ENCODE measurements at regions not wholly inside any gene's neighbourhood (a gene's known extent, or its start where the extent isn't known, plus 50 kb on each side); places are given as distances from the start of the nearest gene placed in this dataset.

DNA sequence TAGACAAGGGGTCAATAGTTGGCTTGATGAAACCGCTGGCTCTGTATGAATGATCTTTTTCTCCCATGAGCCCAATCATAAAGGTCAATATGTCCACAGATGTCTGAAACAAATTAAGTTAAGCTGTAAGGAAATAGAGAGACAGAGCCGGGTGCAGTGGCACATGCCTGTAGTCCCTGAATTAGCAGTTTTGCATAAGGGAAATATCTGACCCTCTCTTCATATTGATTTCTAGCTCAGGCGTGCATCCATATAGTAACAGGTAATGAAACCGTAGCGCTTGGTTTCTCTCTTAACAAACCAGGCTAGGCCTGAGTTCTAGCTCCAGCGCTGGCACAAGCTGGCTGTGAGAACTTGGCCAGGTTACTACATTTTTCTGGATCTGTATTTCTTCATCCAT, 118.1 kb upstream of the ERCC6L2 start:
- intact Hi-C loops (cut with micrococcal nuclease), result no loop called here
- H3K9me3 Mint-ChIP-seq, result no peaks in the 10 kb centered on the region
- no peak overlapping the region for H3K27ac Mint-ChIP-seq
- no peak overlapping the region for H3K4me3 Mint-ChIP-seq
- H3K27me3 Mint-ChIP-seq, result peaks cover 8% of the 10 kb centered on the region
- H3K36me3 Mint-ChIP-seq (ENCODE audit: low read depth), result no peaks in the 10 kb centered on the region
- H3K4me1 Mint-ChIP-seq (ENCODE audit: low read depth), result no peaks in the 10 kb centered on the region

DNA sequence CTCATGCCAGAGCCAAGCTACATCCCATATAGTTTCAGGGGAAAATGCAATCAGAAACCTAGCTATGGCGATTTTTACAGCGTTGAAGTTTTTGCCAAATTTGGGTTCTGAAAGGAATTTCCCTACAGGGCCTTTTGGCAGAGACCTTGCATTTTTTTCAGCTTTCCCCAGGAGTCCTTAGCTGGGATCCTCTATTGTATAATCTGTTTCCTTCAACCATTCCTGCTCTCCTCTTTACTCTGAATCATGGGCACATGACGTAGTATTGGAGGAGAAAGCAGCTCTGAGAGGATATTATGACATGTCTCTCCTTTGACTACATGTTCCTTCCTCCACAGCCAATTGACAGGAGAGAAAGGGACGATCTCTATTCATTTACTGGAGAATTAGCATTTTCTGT, 118.5 kb upstream of the ERCC6L2 start:
- no peaks in the 10 kb centered on the region for H3K4me1 Mint-ChIP-seq (ENCODE audit: low read depth)
- no peaks in the 10 kb centered on the region for H3K9me3 Mint-ChIP-seq
- no peak overlapping the region for H3K27ac Mint-ChIP-seq
- H3K27me3 Mint-ChIP-seq, result peaks cover 11% of the 10 kb centered on the region
- H3K4me3 Mint-ChIP-seq, result no peak overlapping the region
- no peaks in the 10 kb centered on the region for H3K36me3 Mint-ChIP-seq (ENCODE audit: low read depth)
- intact Hi-C loops (cut with micrococcal nuclease), result no loop called here

DNA sequence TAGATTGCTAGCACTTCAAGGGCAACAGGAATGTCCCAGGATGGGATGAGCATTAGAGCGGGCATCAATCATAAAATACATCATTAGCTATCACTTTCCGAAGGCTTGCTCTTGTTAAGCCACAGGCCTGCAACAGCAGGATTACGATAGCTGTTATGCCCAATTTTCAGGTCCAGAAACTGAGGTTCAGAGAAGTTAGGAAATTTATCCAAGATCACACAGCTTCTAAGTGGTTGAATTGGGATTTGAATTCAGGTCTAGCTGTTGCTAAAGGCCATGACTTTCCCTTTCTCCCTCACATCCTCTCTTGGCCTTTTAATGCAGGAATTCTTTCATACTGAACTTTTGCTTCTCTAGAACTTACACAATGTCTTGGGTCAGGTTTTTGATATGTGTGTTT, 119.4 kb upstream of the ERCC6L2 start:
- no peak overlapping the region for H3K27ac Mint-ChIP-seq
- H3K4me1 Mint-ChIP-seq (ENCODE audit: low read depth), result no peaks in the 10 kb centered on the region
- peaks cover 14% of the 10 kb centered on the region for H3K27me3 Mint-ChIP-seq
- intact Hi-C loops (cut with micrococcal nuclease), result no loop called here
- no peaks in the 10 kb centered on the region for H3K36me3 Mint-ChIP-seq (ENCODE audit: low read depth)
- H3K4me3 Mint-ChIP-seq, result no peak overlapping the region
- no peaks in the 10 kb centered on the region for H3K9me3 Mint-ChIP-seq

DNA sequence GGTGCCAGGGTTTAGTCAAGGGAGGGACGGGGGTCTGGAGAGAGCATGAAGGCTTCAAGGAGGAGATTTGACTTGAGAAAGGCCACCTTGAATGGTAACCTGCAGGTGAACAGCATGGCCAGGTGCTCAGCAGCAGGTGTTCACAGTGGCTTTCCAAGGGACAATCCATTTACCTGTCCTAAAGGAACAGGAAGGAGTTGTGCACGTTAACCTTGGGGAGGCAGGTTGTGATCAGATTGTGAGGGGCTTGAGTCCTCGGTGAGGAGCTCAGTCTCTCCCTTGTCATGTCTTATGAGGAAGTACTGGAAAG, 120.1 kb upstream of the ERCC6L2 start:
- Mint-ChIP-seq H3K4me3 (no peak overlapping the region), H3K9me3 (no peaks in the 10 kb centered on the region), H3K36me3 (ENCODE audit: low read depth) (no peaks in the 10 kb centered on the region), H3K27me3 (peaks cover 16% of the 10 kb centered on the region), H3K4me1 (ENCODE audit: low read depth) (no peaks in the 10 kb centered on the region), H3K27ac (no peak overlapping the region)
- intact Hi-C loops (cut with micrococcal nuclease), result no loop called here

DNA sequence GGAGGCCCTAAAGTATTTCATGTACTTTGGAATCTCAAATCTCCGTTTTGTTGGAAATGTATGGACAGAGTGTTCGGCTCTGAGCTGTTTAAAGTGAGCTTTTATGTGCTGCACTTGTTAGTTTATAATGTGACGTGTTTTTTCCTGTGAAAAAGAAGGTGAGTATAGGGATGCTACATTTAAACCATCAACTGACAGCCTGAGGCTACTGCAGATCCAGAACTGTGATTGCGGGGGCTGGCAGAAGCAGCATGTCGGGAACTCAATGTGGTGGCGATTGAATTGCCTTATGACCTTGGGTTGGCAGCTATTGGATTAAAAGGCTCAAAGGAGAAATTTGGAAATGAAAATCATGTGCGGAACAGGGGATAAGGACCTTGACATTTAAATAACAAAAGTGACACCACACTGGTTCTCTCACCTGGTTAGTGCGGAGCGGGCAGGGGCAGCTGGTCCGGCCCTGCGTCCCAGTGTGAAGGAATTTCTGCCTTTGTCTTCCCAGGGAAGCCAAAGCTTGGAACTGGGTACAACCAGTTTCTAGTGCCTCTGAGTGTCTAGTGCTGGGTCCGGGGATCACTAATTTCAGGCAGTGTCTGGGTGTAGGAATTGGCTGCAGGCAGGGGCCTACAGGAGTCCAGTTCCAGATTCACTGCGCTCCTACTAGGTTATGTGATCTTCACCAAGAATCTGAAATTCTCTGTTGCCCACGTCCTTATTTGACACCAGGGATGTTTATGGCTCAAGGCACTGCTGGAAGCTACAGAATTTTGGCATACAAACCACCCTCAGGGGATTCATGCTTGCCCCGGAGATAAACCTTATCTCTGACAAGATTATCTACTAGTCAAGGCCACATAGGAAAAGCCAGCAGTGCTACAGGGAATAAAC, 120.7 kb upstream of the ERCC6L2 start:
- no peaks in the 10 kb centered on the region for H3K36me3 Mint-ChIP-seq (ENCODE audit: low read depth)
- intact Hi-C loops (cut with micrococcal nuclease), result no loop called here
- H3K27ac Mint-ChIP-seq, result no peak overlapping the region
- H3K9me3 Mint-ChIP-seq, result no peaks in the 10 kb centered on the region
- peaks cover 18% of the 10 kb centered on the region for H3K27me3 Mint-ChIP-seq
- no peaks in the 10 kb centered on the region for H3K4me1 Mint-ChIP-seq (ENCODE audit: low read depth)
- no peak overlapping the region for H3K4me3 Mint-ChIP-seq

DNA sequence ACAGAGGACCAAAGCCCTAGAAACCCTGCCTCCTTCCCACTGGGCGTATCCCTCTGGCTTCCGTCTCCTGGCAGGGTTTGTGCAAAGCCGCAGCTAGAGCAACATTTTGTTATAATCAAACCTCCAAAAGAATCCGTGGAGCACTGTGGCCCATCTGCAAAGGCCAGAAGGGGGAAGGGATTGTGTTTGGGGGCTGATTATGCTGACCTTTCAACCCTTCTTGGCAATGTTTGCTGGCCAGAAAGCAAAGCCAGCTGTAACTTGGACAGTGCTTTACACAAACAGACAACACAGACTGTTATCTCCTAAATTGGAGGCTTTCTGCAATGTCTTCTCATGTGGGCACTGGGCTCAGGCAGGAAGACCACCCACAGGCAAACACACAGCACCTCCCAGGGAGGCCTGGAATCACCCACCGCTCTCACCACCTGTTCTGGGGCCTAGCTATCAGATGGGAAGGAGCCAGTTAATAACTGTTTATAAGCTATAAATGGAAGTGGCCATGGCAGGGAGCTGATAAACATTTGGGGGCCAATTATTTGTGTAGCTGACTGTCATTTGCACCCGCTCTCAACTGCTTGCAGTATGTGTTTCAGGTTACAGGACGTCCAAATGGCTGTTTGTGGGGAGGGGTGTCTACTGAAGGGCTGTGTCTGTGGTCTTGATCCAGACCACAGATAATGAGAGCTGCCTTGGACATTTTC, 121.6 kb upstream of the ERCC6L2 start:
- Mint-ChIP-seq H3K4me1 (ENCODE audit: low read depth) (no peaks in the 10 kb centered on the region), H3K27me3 (peaks cover 19% of the 10 kb centered on the region), H3K27ac (no peak overlapping the region), H3K9me3 (no peaks in the 10 kb centered on the region), H3K4me3 (no peak overlapping the region), H3K36me3 (ENCODE audit: low read depth) (no peaks in the 10 kb centered on the region)
- intact Hi-C loops (cut with micrococcal nuclease), result no loop called here

DNA sequence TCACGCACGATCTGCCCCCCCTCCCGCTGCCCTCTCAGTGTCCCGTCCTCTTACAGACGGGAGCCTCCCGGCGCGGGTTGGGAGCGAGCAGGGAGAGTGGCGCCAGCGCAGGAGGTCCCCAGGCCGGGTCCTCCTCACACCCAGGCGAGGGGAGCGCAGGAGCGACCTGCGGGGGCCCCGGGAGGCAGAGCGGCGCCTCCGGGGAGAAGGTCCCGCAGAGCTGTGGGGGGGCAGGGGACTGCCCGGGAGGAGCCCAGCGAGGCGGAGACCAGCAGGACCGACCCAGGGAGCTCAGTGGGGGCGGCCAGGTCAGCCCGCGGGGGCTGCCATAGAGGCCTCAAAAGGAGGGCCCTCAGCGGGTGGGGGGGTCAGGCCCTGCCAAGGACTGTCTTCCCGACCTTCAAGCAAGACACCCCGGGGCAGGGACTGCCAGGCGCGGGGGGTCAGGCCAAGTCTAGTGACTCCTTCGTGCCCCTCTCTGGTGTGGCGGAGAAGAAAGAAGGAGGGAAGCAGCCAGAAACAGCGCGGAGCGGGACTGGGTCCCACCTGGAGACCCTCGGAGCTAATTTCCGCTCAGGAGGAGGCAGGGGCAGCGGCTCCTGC, 123.3 kb upstream of the ERCC6L2 start:
- Mint-ChIP-seq H3K27ac (no peak overlapping the region), H3K36me3 (ENCODE audit: low read depth) (no peaks in the 10 kb centered on the region), H3K4me3 (no peak overlapping the region), H3K4me1 (ENCODE audit: low read depth) (no peaks in the 10 kb centered on the region), H3K9me3 (no peaks in the 10 kb centered on the region), H3K27me3 (peaks cover 23% of the 10 kb centered on the region)
- intact Hi-C loops (cut with micrococcal nuclease), result no loop called here

DNA sequence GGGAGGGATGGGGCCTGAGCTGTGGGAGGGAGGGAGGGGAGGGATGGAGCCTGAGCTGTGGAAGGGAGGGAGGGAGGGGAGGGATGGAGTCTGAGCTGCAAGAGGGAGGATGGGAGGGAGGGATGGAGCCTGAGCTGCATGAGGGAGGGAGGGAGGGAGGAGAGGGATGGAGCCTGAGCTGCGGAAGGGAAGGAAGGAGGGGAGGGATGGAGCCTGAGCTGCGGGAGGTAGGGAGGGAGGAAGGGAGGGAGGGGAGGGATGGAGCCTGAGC, 124.0 kb upstream of the ERCC6L2 start:
- Mint-ChIP-seq H3K36me3 (ENCODE audit: low read depth) (no peaks in the 10 kb centered on the region), H3K4me1 (ENCODE audit: low read depth) (no peaks in the 10 kb centered on the region), H3K27ac (no peak overlapping the region), H3K4me3 (no peak overlapping the region), H3K27me3 (peaks cover 23% of the 10 kb centered on the region), H3K9me3 (no peaks in the 10 kb centered on the region)
- intact Hi-C loops (cut with micrococcal nuclease), result no loop called here

DNA sequence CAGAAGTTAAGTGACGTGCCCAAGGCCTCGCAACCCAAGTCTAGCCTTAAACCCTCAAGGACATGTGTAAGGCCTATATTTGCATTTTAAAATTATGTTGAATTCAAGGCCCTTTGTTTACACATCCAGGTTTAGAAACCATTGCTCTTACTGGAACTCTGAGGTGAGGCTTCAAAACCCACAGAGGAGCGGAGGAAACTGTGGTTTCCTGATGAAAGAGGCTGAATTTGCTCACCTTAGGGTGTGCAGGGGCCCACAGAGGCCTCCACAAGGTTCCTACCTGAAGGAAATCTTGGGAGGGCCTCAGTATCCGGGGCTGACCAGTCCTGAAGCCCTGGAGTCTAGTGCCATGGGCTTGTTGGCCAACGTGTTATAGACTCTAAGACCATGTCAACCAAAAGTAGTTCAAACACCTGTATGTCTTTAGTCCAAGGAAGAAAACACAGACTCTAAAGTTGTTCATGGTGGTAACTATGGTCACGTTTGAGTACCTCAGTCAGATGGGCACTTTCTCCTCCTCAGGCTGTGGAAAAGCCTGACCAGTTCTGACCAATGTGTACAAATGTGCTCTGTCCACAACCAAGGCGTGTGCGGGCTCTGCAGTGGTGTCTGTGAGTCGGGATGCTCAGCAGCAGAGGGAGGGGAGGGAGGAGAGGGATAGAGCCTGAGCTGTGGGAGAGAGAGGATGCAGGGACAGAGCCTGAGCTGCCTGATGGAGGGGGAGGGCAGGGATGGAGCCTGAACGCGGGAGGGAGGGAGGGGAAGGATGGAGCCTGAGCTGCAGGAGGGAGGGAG, 124.6 kb upstream of the ERCC6L2 start:
- Mint-ChIP-seq H3K36me3 (ENCODE audit: low read depth) (no peaks in the 10 kb centered on the region), H3K27ac (no peak overlapping the region), H3K9me3 (no peaks in the 10 kb centered on the region), H3K27me3 (peaks cover 23% of the 10 kb centered on the region), H3K4me1 (ENCODE audit: low read depth) (no peaks in the 10 kb centered on the region), H3K4me3 (no peak overlapping the region)
- intact Hi-C loops (cut with micrococcal nuclease), result no loop called here

DNA sequence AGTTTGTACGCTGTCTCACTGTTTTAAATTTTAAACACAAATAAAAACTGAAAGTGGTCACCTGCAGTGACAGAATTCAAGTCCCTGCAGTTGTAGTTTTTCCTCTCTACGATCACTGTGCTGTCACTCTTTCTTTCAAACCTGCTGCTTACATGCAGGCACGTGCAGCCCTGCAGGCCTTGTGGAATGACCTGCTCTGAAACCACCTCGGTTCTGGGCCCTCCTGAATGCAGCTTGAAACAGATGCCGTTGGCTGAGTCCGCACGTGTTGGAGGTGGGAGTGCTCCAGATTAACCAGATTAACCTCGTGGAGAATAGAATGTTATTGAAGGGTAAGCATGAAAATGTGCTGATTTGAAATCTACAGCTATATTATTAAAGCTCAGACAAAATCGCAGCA, 126.0 kb upstream of the ERCC6L2 start:
- H3K4me1 Mint-ChIP-seq (ENCODE audit: low read depth), result no peaks in the 10 kb centered on the region
- intact Hi-C loops (cut with micrococcal nuclease), result no loop called here
- H3K27me3 Mint-ChIP-seq, result peaks cover 23% of the 10 kb centered on the region
- no peaks in the 10 kb centered on the region for H3K9me3 Mint-ChIP-seq
- no peak overlapping the region for H3K4me3 Mint-ChIP-seq
- no peak overlapping the region for H3K27ac Mint-ChIP-seq
- no peaks in the 10 kb centered on the region for H3K36me3 Mint-ChIP-seq (ENCODE audit: low read depth)

DNA sequence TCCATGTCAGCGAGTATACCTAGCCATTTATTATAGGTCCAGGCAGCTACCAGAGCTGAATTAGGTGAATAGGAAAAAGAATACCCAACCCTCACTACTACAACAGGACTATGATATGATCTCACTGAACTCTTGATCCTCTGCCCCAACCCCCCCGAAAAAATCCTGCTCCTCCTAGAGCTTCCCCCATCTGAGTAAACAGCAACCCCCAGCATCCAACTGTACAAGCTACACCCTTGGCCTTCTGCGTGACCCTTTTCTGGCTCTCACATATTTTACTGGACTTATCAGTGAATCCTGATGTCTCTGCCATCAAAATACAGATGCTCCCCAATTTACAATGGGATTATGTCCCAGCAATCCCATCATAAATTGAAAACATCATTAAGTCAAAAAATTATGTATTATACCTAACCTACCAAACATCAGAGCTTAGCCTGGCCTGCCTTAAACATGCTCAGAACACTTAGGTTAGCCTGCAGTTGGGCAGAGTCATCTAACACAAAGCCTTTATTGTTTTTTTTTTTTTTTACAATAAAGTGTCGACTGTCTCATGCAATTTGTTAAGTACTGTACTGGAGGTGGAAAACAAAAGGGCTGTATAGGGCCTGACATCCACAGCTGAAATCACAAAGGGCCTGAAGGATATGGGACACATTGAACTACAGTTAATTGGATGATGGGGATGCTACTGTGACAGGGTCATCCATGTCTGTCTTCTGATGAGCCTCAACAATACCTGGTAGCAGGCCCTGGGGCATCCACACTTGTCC, 128.9 kb upstream of the ERCC6L2 start:
- H3K4me1 Mint-ChIP-seq (ENCODE audit: low read depth), result no peaks in the 10 kb centered on the region
- H3K9me3 Mint-ChIP-seq, result no peaks in the 10 kb centered on the region
- intact Hi-C loops (cut with micrococcal nuclease), result no loop called here
- peaks cover 23% of the 10 kb centered on the region for H3K27me3 Mint-ChIP-seq
- H3K27ac Mint-ChIP-seq, result no peak overlapping the region
- no peaks in the 10 kb centered on the region for H3K36me3 Mint-ChIP-seq (ENCODE audit: low read depth)
- no peak overlapping the region for H3K4me3 Mint-ChIP-seq

DNA sequence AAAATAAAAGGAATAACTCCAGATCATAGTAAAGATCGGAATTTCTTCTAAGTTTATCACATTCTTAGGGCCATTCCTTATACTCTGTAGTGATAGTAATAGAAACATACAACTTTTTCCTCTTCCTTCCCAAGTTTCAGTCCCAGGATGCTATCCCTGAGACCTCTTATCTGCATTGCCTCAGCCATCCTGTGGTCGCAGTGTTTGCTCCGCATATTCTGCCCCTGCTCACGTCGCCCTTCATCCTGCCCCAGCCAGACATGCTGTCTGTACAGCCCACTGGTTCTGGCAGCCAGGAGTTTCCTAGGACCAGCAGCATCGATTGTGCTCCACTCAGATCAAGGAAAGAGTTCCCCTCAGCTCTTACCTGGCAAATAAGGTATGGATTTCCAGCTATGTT, 132.7 kb upstream of the ERCC6L2 start:
- no peaks in the 10 kb centered on the region for H3K36me3 Mint-ChIP-seq (ENCODE audit: low read depth)
- H3K27me3 Mint-ChIP-seq, result peaks cover 19% of the 10 kb centered on the region
- intact Hi-C loops (cut with micrococcal nuclease), result no loop called here
- H3K4me1 Mint-ChIP-seq (ENCODE audit: low read depth), result no peaks in the 10 kb centered on the region
- H3K4me3 Mint-ChIP-seq, result no peak overlapping the region
- no peak overlapping the region for H3K27ac Mint-ChIP-seq
- no peaks in the 10 kb centered on the region for H3K9me3 Mint-ChIP-seq

DNA sequence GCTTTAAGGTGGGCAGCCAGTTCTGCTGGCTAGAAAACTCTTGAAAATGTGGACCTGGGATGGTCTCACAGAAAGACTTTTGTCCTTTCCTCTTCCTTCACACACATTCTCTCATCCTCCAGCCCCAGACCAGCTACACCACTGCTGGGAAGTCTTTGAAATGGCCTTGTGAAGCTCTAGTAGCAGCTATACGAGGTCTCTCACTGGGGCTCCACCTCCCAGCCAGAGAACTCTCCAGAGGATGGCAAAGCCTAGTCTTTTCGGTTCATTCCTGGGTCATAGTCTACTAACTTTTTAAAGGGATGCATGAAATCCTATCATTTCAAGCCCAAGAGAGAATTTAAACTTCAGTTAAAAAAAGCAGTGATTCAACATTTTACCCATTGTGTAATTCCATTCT, 133.9 kb upstream of the ERCC6L2 start:
- H3K4me3 Mint-ChIP-seq, result no peak overlapping the region
- intact Hi-C loops (cut with micrococcal nuclease), result no loop called here
- no peaks in the 10 kb centered on the region for H3K4me1 Mint-ChIP-seq (ENCODE audit: low read depth)
- H3K27me3 Mint-ChIP-seq, result peaks cover 22% of the 10 kb centered on the region
- H3K9me3 Mint-ChIP-seq, result no peaks in the 10 kb centered on the region
- no peaks in the 10 kb centered on the region for H3K36me3 Mint-ChIP-seq (ENCODE audit: low read depth)
- H3K27ac Mint-ChIP-seq, result no peak overlapping the region

Measured in dendritic cell treated with granulocyte-macrophage colony-stimulating factor and Interleukin-4, amounts not matched to agents 40 ng/mL and 50 ng/mL, for 4 days (primary cell).